DMS 273 (cell line): ENCODE measurements at regions not wholly inside any gene's neighbourhood (a gene's known extent, or its start where the extent isn't known, plus 50 kb on each side); places are given as distances from the start of the nearest gene placed in this dataset.

Source experiments
- DNase-seq: peaks from one replicate; lab custom pipeline; 2025; ENCODE audit not compliant: unreplicated experiment; lab: John Stamatoyannopoulos, UW

GRCh38 chr20:48287021-48287494 lies 501.8 kb upstream of the SULF2 start:
- peak; percentile 69 for DNase-seq

- DNase-seq = peak; percentile 73
These were observed 501.3 kb upstream of the SULF2 start for GRCh38 chr20:48286601-48287000.

GRCh38 chr20:48285656-48286055 lies 500.4 kb upstream of the SULF2 start:
- DNase-seq = peak; percentile 10

- DNase-seq = no peak
These were observed 499.6 kb upstream of the SULF2 start for GRCh38 chr20:48284837-48285236.

DNA sequence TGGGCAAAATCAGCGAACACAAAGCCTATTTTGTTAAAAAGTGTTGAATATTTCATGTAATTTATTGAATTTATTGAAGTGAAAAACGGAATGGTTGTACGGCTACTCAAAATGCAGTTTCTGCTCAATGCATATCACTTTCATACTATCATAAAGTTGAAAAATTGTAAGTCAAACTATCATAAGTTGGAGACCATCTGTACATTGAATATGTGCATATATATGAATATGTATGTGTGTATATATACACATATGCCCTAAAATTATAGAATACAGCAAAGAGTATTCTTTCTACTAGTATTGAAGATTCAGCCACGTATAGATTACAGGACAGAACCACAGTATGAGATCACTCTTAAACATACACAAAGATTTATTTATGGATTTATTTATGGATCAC lies 499.0 kb upstream of the SULF2 start:
- DNase-seq = no peak

DNA sequence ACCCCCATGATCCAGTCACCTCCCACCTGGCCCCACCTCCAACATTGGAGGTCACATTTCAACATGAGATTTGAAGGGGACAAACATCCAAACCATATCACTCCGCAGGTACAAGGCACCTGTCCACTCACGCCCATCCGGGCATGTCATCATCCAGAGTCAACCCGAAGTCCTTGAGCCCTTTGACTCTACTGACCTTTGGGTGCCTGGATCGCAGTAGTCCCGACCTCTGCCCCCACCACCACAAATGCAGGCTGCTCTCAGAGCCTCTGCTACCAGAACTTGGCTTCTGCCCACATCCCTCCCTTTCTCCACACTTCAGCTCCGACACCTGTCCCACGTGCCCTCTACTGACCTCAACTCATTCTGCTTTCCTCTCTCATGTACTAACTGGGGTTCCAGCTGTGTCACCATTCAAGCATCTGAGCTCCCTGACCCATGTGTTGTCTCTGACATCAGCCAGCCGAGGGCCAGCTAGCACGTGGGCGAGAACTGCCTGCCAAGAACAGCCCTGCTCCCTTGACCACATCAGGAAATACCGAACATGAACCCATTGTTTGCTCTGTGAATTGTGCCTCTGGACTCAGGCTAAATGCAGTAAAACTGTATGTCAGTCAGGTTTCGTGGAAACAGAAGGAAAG lies 498.3 kb upstream of the SULF2 start:
- DNase-seq = no peak

- peak; percentile 38 for DNase-seq
These were observed 497.4 kb upstream of the SULF2 start for GRCh38 chr20:48282591-48283228.

DNA sequence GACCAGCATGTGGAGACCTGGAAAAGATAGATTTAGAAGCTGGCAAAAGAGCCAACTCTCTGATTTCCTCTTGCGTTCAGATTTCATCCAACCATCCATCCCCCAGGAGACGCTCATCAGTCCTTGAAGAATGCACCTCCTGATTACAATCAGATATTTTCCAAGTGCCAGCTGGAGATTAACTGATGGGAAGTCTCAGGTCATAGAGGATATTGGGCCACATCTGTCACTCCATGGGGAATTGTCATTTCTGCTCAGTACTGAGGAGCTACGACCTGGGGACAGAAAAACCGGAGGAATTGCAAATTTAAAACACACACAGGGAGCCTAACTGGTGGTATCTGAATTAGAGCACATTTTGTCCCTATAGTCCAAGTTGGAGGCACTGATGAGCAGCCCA lies 496.2 kb upstream of the SULF2 start:
- DNase-seq = no peak

DNA sequence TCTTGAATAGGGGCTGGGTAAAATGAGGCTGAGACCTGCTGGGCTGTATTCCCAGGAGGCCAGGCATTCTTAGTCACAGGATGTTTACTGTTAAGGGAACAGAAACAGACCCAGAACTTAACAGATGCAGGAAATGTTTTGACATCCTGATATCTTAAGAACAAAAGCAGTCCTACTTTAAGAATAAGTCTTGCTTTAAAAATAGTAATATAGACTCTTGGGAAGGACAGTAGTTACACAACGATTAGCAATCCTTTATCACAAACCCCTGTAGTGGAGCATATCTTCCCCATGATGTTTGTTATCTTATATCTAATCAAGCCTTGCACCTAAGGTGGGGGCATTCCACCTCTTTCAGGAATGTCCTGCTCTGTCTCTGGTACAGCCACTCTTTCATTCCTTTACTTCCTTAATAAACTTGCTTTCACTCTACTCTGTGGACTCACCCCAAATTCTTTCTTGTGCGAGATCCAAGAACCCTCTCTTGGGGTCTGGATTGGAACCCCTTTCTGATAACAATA lies 493.7 kb upstream of the SULF2 start:
- DNase-seq = no peak

- no peak for DNase-seq
These were observed 492.0 kb upstream of the SULF2 start for GRCh38 chr20:48277266-48277665.

- DNase-seq = no peak
These were observed 490.7 kb upstream of the SULF2 start for GRCh38 chr20:48276021-48276342.

DNA sequence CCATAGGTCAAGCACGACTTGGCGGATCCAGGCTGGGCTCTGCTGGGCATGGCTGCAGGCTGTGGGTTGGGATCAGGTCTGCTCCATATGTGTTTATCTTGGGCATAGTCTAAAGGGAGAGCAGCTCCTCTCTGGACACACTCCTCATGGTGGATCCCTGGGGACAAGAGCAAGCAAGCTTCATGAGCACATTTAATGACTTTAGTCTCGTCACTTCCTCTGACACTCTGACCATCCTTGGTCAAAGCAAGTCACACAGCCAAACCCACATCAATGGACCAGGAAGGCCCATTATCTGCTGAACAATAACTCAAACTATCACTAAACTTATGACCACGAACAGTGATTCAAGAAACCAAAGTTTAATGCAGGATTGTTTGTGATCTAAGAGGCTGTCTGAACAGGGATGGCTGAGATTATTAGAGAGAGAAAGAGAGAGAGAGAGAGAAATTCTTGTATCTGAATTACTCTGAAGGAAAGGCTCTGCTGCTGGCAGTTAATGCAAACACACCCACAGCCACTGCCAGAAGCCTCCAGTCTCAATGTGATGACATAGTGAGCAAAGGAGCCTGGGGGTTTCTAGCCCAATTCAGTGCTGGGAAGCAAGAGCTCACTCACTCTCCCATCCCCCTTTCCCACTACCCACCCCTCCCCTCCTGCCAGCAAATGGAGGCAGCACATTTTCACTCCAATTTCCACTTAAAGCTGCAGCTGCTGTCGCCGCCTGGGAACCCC lies 490.2 kb upstream of the SULF2 start:
- DNase-seq = no peak

DNA sequence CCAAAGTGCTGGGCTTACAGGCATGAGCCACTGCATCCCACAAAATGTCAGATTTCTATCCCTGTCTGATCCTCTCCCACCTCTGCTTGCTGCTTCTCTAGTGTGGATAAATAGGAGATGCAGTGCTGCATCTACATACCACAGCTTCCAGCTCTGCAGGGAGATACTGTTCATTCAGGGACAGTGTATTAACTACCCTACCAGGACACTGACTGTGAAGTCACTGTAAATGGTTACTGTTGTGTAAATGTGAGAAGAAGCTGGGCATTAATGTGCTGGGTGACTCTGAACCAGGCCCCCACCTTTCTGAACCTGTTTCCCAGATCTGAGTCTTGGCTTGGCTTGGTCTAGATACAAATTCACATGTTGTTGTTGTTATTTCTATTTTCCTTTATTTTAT lies 488.6 kb upstream of the SULF2 start:
- DNase-seq = no peak

- DNase-seq = no peak
These were observed 485.6 kb upstream of the SULF2 start for GRCh38 chr20:48270885-48271284.

DNA sequence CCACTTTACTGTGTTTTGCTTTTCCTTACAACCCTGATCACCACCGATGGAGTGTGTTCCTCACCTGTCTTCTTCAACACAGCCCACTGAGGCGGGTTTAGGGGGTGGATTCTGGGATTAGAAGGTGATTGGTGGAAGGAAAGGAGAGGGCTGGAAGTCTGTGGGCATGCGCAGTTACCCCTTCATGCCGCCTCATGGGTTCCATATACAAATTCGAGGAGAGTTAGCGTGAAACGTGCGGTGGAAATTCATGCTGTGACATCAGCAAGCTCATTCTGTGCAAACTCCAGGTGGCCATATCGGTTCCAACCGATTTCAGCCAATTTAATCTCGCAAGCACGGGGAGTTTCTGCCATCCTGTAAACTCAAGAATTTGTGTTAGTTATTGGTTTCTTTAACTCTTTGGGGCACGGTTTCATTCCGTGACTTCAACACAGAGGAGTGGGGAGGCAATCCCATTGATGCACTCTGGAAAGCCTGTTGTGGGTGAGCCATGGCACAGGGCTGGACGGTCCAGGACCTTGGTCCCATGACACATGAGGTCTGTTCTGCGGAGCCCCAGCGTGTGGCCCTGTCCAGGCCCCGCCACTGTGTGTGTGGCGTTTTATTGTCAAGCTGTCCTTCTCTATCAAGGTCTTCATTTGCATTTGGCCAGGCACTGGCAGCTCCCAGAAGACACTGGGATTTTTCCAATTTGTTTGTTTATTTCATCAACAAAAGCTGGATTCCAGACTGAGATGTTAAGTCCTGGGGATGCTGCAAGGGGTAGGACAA lies 482.8 kb upstream of the SULF2 start:
- DNase-seq = no peak

- no peak for DNase-seq
These were observed 481.3 kb upstream of the SULF2 start for GRCh38 chr20:48266571-48266970.

DNA sequence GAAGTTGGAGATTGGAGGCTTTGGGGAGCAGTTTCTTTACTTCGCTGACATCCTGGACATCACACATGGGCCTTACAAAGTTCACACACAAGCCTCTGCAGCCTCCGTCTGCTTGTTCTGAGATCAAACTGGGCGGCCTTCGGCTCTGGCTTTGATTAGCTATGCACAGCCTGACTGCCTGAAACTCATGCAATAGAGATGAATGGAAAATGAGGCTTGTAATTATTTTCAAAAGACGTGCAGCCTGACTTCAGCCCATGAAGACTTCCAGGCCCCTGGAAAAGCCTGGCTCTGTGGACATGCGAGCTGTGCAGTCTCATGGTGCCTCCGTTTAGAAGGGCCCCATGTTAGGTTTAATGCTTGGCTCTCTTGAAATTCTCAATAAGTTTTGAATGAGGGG lies 480.5 kb upstream of the SULF2 start:
- no peak for DNase-seq

GRCh38 chr20:48262955-48263354 lies 477.7 kb upstream of the SULF2 start:
- DNase-seq = no peak

GRCh38 chr20:48262466-48262865 lies 477.2 kb upstream of the SULF2 start:
- DNase-seq = no peak

- DNase-seq = no peak
These were observed 476.2 kb upstream of the SULF2 start for GRCh38 chr20:48261398-48261910.

GRCh38 chr20:48260129-48260756 lies 475.0 kb upstream of the SULF2 start:
- DNase-seq = peak; percentile 31
